Peyer's patch (tissue), 4 donors: ENCODE measurements at regions not wholly inside any gene's neighbourhood (a gene's known extent, or its start where the extent isn't known, plus 50 kb on each side); places are given as distances from the start of the nearest gene placed in this dataset.

Experiments
- DNase-seq, 3 donors: peaks; one replicate each; pipeline ENCODE4 v3.0.0-alpha.2; 2017 to 2019
- H3K27ac ChIP-seq, 4 donors: fragments of 200-600 bp; sonication (generic); one replicate each; pipeline ENCODE4 v1.5.1; 2016 to 2019
- H3K27me3 ChIP-seq, 2 donors: fragments of 200-600 bp; sonication (generic); one replicate each; pipeline ENCODE4 v1.5.1; 2019
- H3K36me3 ChIP-seq, 3 donors: fragments of 200-600 bp; sonication (generic); one replicate each; pipeline ENCODE4 v1.5.1; 2016 to 2019
- H3K4me1 ChIP-seq, 4 donors: fragments of 200-600 bp; sonication (generic); one replicate each; pipeline ENCODE4 v1.5.1; 2016 to 2019
- H3K4me3 ChIP-seq, 4 donors: fragments of 200-600 bp; sonication (generic); 1 replicate in 3 of 4; 2 replicates in 1 of 4; pipeline ENCODE4 v1.5.1; 2016 to 2019; ENCODE audit warnings: mild to moderate bottlenecking in 1 of 4
- H3K9me3 ChIP-seq, 4 donors: fragments of 200-600 bp; sonication (generic); one replicate each; pipeline ENCODE4 v1.5.1; 2016 to 2019; ENCODE audit warnings: mild to moderate bottlenecking in 1 of 4
- POLR2A ChIP-seq, 2 donors: fragments of 450-650 bp; IDR thresholded peaks; one replicate each; pipeline ENCODE4 v1.5.1; 2017; ENCODE audit warnings: antibody characterized with exemption in 2 of 2, mild to moderate bottlenecking in 2 of 2, moderate library complexity in 2 of 2
- TF ChIP-seq, protein P1 (sequence below), 6 experiments: fragments of 450-650 bp in 4 of 6; fragments of 200-600 bp in 2 of 6; sonication (generic) in 1 of 6; IDR thresholded peaks; one replicate each; pipeline ENCODE4 v1.5.1; 2017 to 2019; ENCODE audit warnings: antibody characterized with exemption in 6 of 6, mild to moderate bottlenecking in 3 of 6, moderate library complexity in 1 of 6

DNA sequence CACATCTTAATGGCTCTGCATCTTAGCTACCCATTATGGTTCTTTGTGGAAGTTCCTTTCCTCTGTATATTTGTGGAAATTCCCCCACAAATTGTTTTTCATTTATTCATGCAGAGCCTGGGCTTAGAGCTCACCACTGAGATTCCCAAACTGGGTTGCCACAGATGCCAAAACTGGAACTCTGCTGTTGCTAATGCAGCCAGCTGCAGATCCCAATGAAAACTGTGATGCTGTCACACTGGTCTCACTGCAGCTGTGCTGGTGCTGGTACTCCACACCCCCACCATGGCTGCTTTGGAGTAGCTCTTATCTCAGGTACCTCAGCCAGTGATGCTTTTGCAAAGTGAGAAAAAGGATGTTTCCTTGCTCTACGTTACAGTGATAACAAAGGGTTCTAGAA, 87.7 kb downstream of the DCK start:
- Histone ChIP-seq H3K4me3 (no peak overlapping the region), H3K27me3 (no peaks in the 10 kb centered on the region), H3K9me3 (no peaks in the 10 kb centered on the region), H3K4me1 (no peaks in the 10 kb centered on the region), H3K36me3 (no peaks in the 10 kb centered on the region), H3K27ac (no peak overlapping the region)
- no peak for TF ChIP-seq POLR2A (IDR thresholded peaks at IDR 0.05)
- TF ChIP-seq, protein P1, sequence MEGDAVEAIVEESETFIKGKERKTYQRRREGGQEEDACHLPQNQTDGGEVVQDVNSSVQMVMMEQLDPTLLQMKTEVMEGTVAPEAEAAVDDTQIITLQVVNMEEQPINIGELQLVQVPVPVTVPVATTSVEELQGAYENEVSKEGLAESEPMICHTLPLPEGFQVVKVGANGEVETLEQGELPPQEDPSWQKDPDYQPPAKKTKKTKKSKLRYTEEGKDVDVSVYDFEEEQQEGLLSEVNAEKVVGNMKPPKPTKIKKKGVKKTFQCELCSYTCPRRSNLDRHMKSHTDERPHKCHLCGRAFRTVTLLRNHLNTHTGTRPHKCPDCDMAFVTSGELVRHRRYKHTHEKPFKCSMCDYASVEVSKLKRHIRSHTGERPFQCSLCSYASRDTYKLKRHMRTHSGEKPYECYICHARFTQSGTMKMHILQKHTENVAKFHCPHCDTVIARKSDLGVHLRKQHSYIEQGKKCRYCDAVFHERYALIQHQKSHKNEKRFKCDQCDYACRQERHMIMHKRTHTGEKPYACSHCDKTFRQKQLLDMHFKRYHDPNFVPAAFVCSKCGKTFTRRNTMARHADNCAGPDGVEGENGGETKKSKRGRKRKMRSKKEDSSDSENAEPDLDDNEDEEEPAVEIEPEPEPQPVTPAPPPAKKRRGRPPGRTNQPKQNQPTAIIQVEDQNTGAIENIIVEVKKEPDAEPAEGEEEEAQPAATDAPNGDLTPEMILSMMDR (IDR thresholded peaks at IDR 0.05): no peak
- DNase-seq: no peak

DNA sequence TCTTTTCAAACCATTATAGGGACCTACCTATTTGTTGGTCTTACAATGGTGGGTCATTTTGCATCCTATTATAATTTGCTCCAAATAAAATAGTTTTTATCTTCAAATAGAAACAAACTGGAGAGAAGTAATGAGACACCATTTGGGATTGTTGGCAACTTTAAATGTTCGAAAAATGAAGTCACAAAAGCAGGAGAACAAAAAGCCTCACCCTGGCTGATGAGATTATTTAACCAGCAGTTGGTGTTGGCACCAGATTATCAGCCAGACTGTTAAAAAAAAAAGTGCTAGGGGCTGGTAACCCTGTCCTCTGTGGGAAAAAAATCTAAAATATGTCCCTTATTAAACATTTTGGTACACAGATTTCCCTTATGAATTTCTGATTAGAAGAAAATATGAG, 100.3 kb downstream of the DCK start:
- Histone ChIP-seq H3K36me3 (no peaks in the 10 kb centered on the region), H3K9me3 (no peaks in the 10 kb centered on the region), H3K4me3 (no peak overlapping the region), H3K27ac (no peak overlapping the region), H3K4me1 (peaks cover 0 to 7% (median 3%) of the 10 kb centered on the region in 4 donors), H3K27me3 (no peaks in the 10 kb centered on the region)
- no peak for DNase-seq
- no peak for TF ChIP-seq POLR2A (IDR thresholded peaks at IDR 0.05)
- TF ChIP-seq, protein P1 (IDR thresholded peaks at IDR 0.05): no peak

DNA sequence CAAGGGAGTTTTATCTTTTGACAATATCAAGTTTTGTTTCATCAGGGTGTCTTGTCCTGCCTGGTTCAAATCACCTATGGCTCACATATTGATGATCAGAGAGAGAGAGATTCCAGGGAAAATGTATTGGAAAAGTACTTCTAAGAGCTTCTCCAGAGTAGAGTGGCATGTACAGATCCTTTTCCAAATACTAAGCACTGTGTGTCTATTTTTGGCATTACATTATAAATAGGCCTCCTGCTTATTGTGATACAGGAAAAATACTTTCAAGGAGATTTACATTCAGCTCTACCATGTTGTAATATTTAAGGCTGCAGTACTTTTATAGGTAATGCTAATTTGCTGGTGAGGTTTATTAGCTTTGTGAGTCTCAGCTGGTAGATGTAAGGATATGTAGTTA, 100.8 kb downstream of the DCK start:
- H3K36me3 ChIP-seq: no peaks in the 10 kb centered on the region
- H3K9me3 ChIP-seq: no peaks in the 10 kb centered on the region
- no peaks in the 10 kb centered on the region for H3K27me3 ChIP-seq
- DNase-seq: no peak
- peaks cover 0 to 7% (median 3%) of the 10 kb centered on the region in 4 donors for H3K4me1 ChIP-seq
- no peak overlapping the region for H3K27ac ChIP-seq
- TF ChIP-seq, protein P1 (IDR thresholded peaks at IDR 0.05): no peak
- TF ChIP-seq POLR2A (IDR thresholded peaks at IDR 0.05): no peak
- H3K4me3 ChIP-seq: no peak overlapping the region

DNA sequence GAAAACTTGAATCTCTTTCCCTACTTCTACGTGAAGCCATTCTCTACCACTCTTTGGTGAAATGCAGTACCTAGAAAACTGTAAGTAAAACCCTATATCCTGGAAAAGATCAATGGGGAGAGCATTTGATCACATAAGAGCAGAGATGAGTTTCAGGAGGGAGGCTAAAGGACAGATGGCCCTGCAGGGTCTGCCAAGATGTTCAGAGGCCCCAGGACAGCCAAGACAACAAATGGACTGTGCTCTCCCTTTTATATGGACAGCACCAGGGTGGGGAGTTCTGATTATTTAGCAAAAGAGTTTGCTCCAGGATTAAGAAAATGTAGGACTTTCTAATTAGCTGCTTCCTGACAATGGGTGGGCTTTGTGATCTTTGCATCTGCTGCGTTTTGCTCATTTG, 101.7 kb downstream of the DCK start:
- Histone ChIP-seq H3K27me3 (no peaks in the 10 kb centered on the region), H3K4me1 (peaks cover 0 to 7% (median 3%) of the 10 kb centered on the region in 4 donors), H3K9me3 (no peaks in the 10 kb centered on the region), H3K27ac (peak overlapping the region in 1 of 4 donors; percentile 28), H3K36me3 (no peaks in the 10 kb centered on the region), H3K4me3 (no peak overlapping the region)
- DNase-seq: no peak
- TF ChIP-seq, protein P1 (IDR thresholded peaks at IDR 0.05): no peak
- no peak for TF ChIP-seq POLR2A (IDR thresholded peaks at IDR 0.05)

DNA sequence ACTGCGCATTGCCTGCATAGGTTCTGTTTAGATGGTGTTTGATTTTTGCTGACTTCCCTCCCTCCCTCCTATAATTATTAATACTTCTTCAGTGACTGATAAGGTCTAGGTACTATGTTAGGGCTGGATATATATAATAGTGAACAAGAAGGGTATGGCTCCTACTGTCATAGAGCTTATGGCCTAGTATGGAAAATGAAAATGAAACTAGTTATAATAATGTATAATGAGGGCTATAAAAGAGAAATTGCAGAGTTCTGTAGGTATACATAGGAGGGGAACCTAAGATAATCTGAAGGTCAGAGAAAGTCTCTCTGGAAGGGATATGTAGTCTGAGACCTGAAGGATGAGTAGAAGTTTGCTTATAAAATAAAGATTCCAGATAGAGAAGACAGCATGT, 102.1 kb downstream of the DCK start:
- no peaks in the 10 kb centered on the region for H3K9me3 ChIP-seq
- DNase-seq: no peak

More for the DNA sequence above, 102.1 kb downstream of the DCK start:
- Histone ChIP-seq H3K4me1 (peaks cover 0 to 7% (median 3%) of the 10 kb centered on the region in 4 donors), H3K27me3 (no peaks in the 10 kb centered on the region), H3K4me3 (no peak overlapping the region), H3K36me3 (no peaks in the 10 kb centered on the region), H3K27ac (peak overlapping the region in 1 of 4 donors; percentile 63)
- TF ChIP-seq, protein P1 (IDR thresholded peaks at IDR 0.05): no peak
- no peak for TF ChIP-seq POLR2A (IDR thresholded peaks at IDR 0.05)
